Fibroblast of lung (primary cell): ENCODE measurements at regions not wholly inside any gene's neighbourhood (a gene's known extent, or its start where the extent isn't known, plus 50 kb on each side); places are given as distances from the start of the nearest gene placed in this dataset.
"Not testable (repeated sequence)": the region's sequence is repeated elsewhere in the genome, so short reads cannot be mapped to it uniquely, and the experiment has no call there.

Experiments used
- DNase-seq, 2 donors: peaks; one replicate each; pipeline versions ENCODE4 v3.0.0 to v3.0.0-alpha.2; 2010; ENCODE audit warnings: low read depth in 2 of 2
- H2AFZ ChIP-seq: 2 replicates; pipeline ENCODE4 v1.5.1; 2012; ENCODE audit warnings: low read length, control low read depth, inconsistent platforms
- H3K27ac ChIP-seq: 2 replicates; pipeline ENCODE4 v1.5.1; 2011; ENCODE audit warnings: low read length, control low read depth; ENCODE audit not compliant: insufficient read depth
- H3K27me3 ChIP-seq: 2 replicates; pipeline ENCODE4 v1.5.1; 2011; ENCODE audit warnings: mild to moderate bottlenecking, low read length; ENCODE audit not compliant: control insufficient read depth, insufficient read depth
- H3K36me3 ChIP-seq: 2 replicates; pipeline ENCODE4 v1.5.1; 2011; ENCODE audit warnings: low read length; ENCODE audit not compliant: control insufficient read depth, insufficient read depth
- H3K4me1 ChIP-seq: 2 replicates; pipeline ENCODE4 v1.5.1; 2011; ENCODE audit warnings: low read length; ENCODE audit not compliant: control insufficient read depth, insufficient read depth; ENCODE audit errors: extremely low read depth
- H3K4me2 ChIP-seq: 2 replicates; pipeline ENCODE4 v1.5.1; 2011; ENCODE audit warnings: low read length, control low read depth; ENCODE audit not compliant: insufficient read depth; ENCODE audit errors: extremely low read depth
- H3K4me3 ChIP-seq, 4 experiments: fragments of 200-600 bp in 1 of 4; sonication (generic) in 1 of 4; replicated peaks in 1 of 4; 2 replicates each; pipeline ENCODE4 v1.5.1; 2011 to 2016; ENCODE audit warnings: low read length in 4 of 4, low read depth in 3 of 4, mild to moderate bottlenecking in 3 of 4, control low read depth in 2 of 4, inconsistent platforms in 1 of 4, mixed read lengths in 1 of 4; ENCODE audit not compliant: insufficient read depth in 1 of 4; ENCODE audit errors: control extremely low read depth in 1 of 4
- H3K79me2 ChIP-seq: 2 replicates; pipeline ENCODE4 v1.5.1; 2012; ENCODE audit warnings: mild to moderate bottlenecking, low read length, inconsistent platforms; ENCODE audit not compliant: control insufficient read depth, insufficient read depth
- H3K9ac ChIP-seq: 2 replicates; pipeline ENCODE4 v1.5.1; 2011; ENCODE audit warnings: mild to moderate bottlenecking, low read length, control low read depth; ENCODE audit not compliant: insufficient read depth
- H3K9me3 ChIP-seq: 2 replicates; pipeline ENCODE4 v1.5.1; 2012; ENCODE audit warnings: low read depth, low read length; ENCODE audit not compliant: control insufficient read depth, insufficient read depth
- H4K20me1 ChIP-seq: 2 replicates; pipeline ENCODE4 v1.5.1; 2011; ENCODE audit warnings: low read length; ENCODE audit not compliant: control insufficient read depth, insufficient read depth; ENCODE audit errors: extremely low read depth
- CTCF ChIP-seq, 2 donors: IDR thresholded peaks in 1 of 2; conservative IDR thresholded peaks in 1 of 2; 1 replicate in 1 of 2; 2 replicates in 1 of 2; pipeline ENCODE4 v1.5.1; 2011 to 2012; ENCODE audit warnings: low read length in 2 of 2, control low read depth in 1 of 2, inconsistent platforms in 1 of 2, low read depth in 1 of 2, mild to moderate bottlenecking in 1 of 2
- EZH2 ChIP-seq: IDR thresholded peaks from 2 replicates; pipeline ENCODE4 v1.5.1; 2012; ENCODE audit warnings: low read length, control low read depth, mild to moderate bottlenecking; ENCODE audit errors: missing control alignments

DNA sequence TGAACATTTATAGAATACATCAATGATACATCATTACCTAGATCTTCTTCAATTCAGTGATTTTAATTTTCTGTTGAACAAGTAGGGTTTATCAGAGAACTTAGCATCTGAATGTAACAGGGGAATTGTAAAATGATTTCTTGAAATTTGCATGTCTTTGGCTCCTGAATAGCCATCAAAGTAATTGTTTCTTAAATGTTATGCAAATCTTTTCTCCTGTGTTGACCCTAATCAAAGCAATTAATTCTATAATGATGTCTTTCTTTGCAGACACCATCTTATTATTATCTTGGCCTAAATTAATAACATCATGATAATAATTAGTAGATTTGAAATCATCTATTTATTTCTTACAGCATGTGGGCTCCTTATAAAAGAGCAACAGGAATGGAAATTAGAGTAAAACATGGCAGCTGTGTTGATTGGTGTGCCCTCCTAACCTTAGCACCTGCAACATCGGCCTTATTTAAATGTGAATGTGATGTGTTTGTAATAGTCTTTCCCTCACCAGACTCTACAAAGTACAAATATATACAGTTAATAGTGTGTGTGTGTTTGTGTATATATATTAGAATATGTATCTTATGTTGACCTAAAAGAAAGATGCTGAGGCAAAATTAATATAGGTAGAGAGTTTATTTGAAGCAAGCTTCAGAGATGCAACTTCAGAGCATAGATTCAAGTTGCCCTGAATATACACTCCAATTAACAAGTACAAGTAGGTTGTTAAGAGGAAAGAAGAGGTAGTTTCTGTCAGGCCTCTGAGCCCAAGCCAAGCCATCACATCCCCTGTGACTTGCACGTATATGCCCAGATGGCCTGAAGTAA lies 328.0 kb upstream of the TECRL start:
- TF ChIP-seq CTCF (conservative IDR thresholded peaks at IDR 0.05 in 1 of 2, IDR thresholded peaks at IDR 0.05 in 1 of 2; ENCODE audit: low read depth in 1 of 2, low read length in 2 of 2): no peak
- Histone ChIP-seq H3K27me3 (no peaks in the 10 kb centered on the region), H3K4me3 (no peak overlapping the region), H3K9me3 (no peaks in the 10 kb centered on the region), H3K9ac (no peak overlapping the region), H3K4me1 (no peaks in the 10 kb centered on the region), H3K79me2 (no peaks in the 10 kb centered on the region), H2AFZ (no peak overlapping the region), H4K20me1 (no peaks in the 10 kb centered on the region), H3K36me3 (no peaks in the 10 kb centered on the region), H3K4me2 (no peak overlapping the region), H3K27ac (no peak overlapping the region)
- no peak for DNase-seq

GRCh38 chr4:64729561-64729960 lies 320.3 kb upstream of the TECRL start:
- H4K20me1 ChIP-seq: no peaks in the 10 kb centered on the region
- no peak for DNase-seq
- no peak overlapping the region for H3K4me3 ChIP-seq
- no peak overlapping the region for H2AFZ ChIP-seq
- H3K4me1 ChIP-seq: no peaks in the 10 kb centered on the region
- no peak overlapping the region for H3K27ac ChIP-seq
- H3K79me2 ChIP-seq: no peaks in the 10 kb centered on the region
- no peaks in the 10 kb centered on the region for H3K9me3 ChIP-seq
- H3K36me3 ChIP-seq: no peaks in the 10 kb centered on the region
- H3K4me2 ChIP-seq: no peak overlapping the region
- no peak overlapping the region for H3K9ac ChIP-seq
- H3K27me3 ChIP-seq: no peaks in the 10 kb centered on the region
- TF ChIP-seq CTCF (conservative IDR thresholded peaks at IDR 0.05 in 1 of 2, IDR thresholded peaks at IDR 0.05 in 1 of 2; ENCODE audit: low read depth in 1 of 2, low read length in 2 of 2) (no peak), EZH2 (no peak)

DNA sequence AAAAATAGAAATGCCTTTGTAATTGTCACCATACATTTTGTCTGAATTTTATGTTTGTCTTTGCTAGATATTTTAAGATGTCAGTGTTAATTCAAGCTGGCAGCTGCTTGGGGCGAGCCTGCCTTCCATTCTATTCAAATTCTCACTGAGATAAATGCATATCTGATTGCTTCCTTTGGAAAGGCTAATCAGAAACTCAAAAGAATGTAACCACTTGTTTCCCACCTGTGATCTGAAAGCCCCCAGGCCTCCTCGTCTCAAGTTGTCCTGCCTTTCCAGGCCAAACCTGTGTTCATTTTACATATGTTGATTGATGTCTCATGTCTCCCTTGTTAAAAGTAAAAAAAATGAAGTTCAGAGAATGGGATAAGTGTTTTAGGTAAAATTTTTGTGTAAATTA lies 318.7 kb upstream of the TECRL start:
- Histone ChIP-seq H4K20me1 (no peaks in the 10 kb centered on the region), H3K27ac (no peak overlapping the region), H3K4me2 (no peak overlapping the region), H3K36me3 (no peaks in the 10 kb centered on the region), H2AFZ (no peak overlapping the region), H3K9ac (no peak overlapping the region), H3K9me3 (no peaks in the 10 kb centered on the region), H3K4me1 (no peaks in the 10 kb centered on the region), H3K4me3 (no peak overlapping the region), H3K27me3 (no peaks in the 10 kb centered on the region), H3K79me2 (no peaks in the 10 kb centered on the region)
- no peak for TF ChIP-seq CTCF (conservative IDR thresholded peaks at IDR 0.05 in 1 of 2, IDR thresholded peaks at IDR 0.05 in 1 of 2; ENCODE audit: low read depth in 1 of 2, low read length in 2 of 2)
- no peak for DNase-seq

GRCh38 chr4:64727391-64727790 lies 318.1 kb upstream of the TECRL start:
- H3K79me2 ChIP-seq, H3K36me3 ChIP-seq, H3K27me3 ChIP-seq, H3K9me3 ChIP-seq, H3K4me1 ChIP-seq, DNase-seq, H3K27ac ChIP-seq, H3K4me3 ChIP-seq, H4K20me1 ChIP-seq, H3K4me2 ChIP-seq, H2AFZ ChIP-seq, H3K9ac ChIP-seq: not testable (repeated sequence)
